Thyroid gland (tissue), 4 donors: ENCODE measurements at regions not wholly inside any gene's neighbourhood (a gene's known extent, or its start where the extent isn't known, plus 50 kb on each side); places are given as distances from the start of the nearest gene placed in this dataset.

ENCODE experiments used
- DNase-seq, 2 donors: peaks; one replicate each; pipeline ENCODE4 v3.0.0-alpha.2; 2019
- H3K27ac ChIP-seq, 3 donors: fragments of 200-600 bp; sonication (generic); 1 replicate in 2 of 3; 2 replicates in 1 of 3; pipeline ENCODE4 v1.5.1; 2016 to 2019; ENCODE audit warnings: mild to moderate bottlenecking in 1 of 3, moderate library complexity in 1 of 3
- H3K27me3 ChIP-seq: fragments of 200-600 bp; sonication (generic); one replicate; pipeline ENCODE4 v1.5.1; 2019
- H3K36me3 ChIP-seq, 2 donors: fragments of 200-600 bp; sonication (generic); one replicate each; pipeline ENCODE4 v1.5.1; 2016 to 2019
- H3K4me1 ChIP-seq, 2 donors: fragments of 200-600 bp; sonication (generic); one replicate each; pipeline ENCODE4 v1.5.1; 2017 to 2019
- H3K4me3 ChIP-seq, 3 donors: fragments of 200-600 bp; sonication (generic); replicated peaks in 1 of 3; 1 replicate in 2 of 3; 2 replicates in 1 of 3; pipeline ENCODE4 v1.5.1; 2016; ENCODE audit warnings: mild to moderate bottlenecking in 1 of 3
- H3K9me3 ChIP-seq: fragments of 200-600 bp; sonication (generic); one replicate; pipeline ENCODE4 v1.5.1; 2017
- CTCF ChIP-seq, 6 experiments: fragments of 200-600 bp in 3 of 6; fragments of 450-650 bp in 3 of 6; sonication (generic) in 3 of 6; IDR thresholded peaks; one replicate each; pipeline ENCODE4 v1.5.1; 2016 to 2019; ENCODE audit warnings: antibody characterized with exemption in 6 of 6, mild to moderate bottlenecking in 2 of 6, inconsistent platforms in 1 of 6, moderate library complexity in 1 of 6
- POLR2A ChIP-seq, 2 donors: fragments of 450-650 bp; IDR thresholded peaks; one replicate each; pipeline ENCODE4 v1.6.1; 2017; ENCODE audit warnings: antibody characterized with exemption in 2 of 2, mild to moderate bottlenecking in 2 of 2, moderate library complexity in 1 of 2
- WGBS, 2 donors: methylation state at CpG; one replicate each; pipeline ENCODE4 v1.1.5; 2017; 5-methylcytosine and 5-hydroxymethylcytosine counted together
- intact Hi-C: fragments of 100-400 bp; cut with DNase I; formaldehyde crosslinking; loops from one replicate; pipeline ENCODE4 v1.15.1; 2023

- DNase-seq = no peak
These were observed 130.2 kb downstream of the IFI44 start for GRCh38 chr1:78779831-78780230.

GRCh38 chr1:78787544-78787943 is 137.9 kb downstream of the IFI44 start:
- intact Hi-C loops = no loop called here

More at GRCh38 chr1:78779831-78780230, 130.2 kb downstream of the IFI44 start:
- no peaks in the 10 kb centered on the region for H3K4me1 ChIP-seq
- TF ChIP-seq POLR2A (IDR thresholded peaks at IDR 0.05) (no peak), CTCF (IDR thresholded peaks at IDR 0.05) (no peak)
- no peaks in the 10 kb centered on the region for H3K36me3 ChIP-seq
- no peak overlapping the region for H3K4me3 ChIP-seq
- intact Hi-C loops = no loop called here
- no peaks in the 10 kb centered on the region for H3K9me3 ChIP-seq
- H3K27me3 ChIP-seq = no peaks in the 10 kb centered on the region
- H3K27ac ChIP-seq = no peak overlapping the region
- 60 to 70% methylated on average over 2 of the region's 2 CpGs for WGBS, 2 donors

GRCh38 chr1:78790174-78790573 is 140.5 kb downstream of the IFI44 start:
- H3K9me3 ChIP-seq = no peaks in the 10 kb centered on the region
- no peaks in the 10 kb centered on the region for H3K36me3 ChIP-seq
- H3K27ac ChIP-seq = no peak overlapping the region
- no peak overlapping the region for H3K4me3 ChIP-seq
- H3K27me3 ChIP-seq = no peaks in the 10 kb centered on the region
- intact Hi-C loops = no loop called here
- TF ChIP-seq POLR2A (IDR thresholded peaks at IDR 0.05) (no peak), CTCF (IDR thresholded peaks at IDR 0.05) (no peak)
- 84 to 88% methylated on average over 3 of the region's 3 CpGs for WGBS, 2 donors
- no peak for DNase-seq
- H3K4me1 ChIP-seq = no peaks in the 10 kb centered on the region

More at GRCh38 chr1:78787544-78787943, 137.9 kb downstream of the IFI44 start:
- H3K4me3 ChIP-seq = no peak overlapping the region
- no peaks in the 10 kb centered on the region for H3K36me3 ChIP-seq
- no peaks in the 10 kb centered on the region for H3K4me1 ChIP-seq
- WGBS, 2 donors = 66 to 74% methylated on average over 2 of the region's 2 CpGs
- H3K9me3 ChIP-seq = no peaks in the 10 kb centered on the region
- DNase-seq = no peak
- TF ChIP-seq POLR2A (IDR thresholded peaks at IDR 0.05) = no peak
- no peak for TF ChIP-seq CTCF (IDR thresholded peaks at IDR 0.05)
- H3K27me3 ChIP-seq = no peaks in the 10 kb centered on the region
- no peak overlapping the region for H3K27ac ChIP-seq

- H3K9me3 ChIP-seq = no peaks in the 10 kb centered on the region
- no peaks in the 10 kb centered on the region for H3K36me3 ChIP-seq
- no peak for DNase-seq
- H3K27me3 ChIP-seq = no peaks in the 10 kb centered on the region
- H3K27ac ChIP-seq = no peak overlapping the region
- no peaks in the 10 kb centered on the region for H3K4me1 ChIP-seq
- intact Hi-C loops = no loop called here
- H3K4me3 ChIP-seq = no peak overlapping the region
- WGBS, 2 donors = 78% methylated on average over 1 of the region's 1 CpG
- no peak for TF ChIP-seq CTCF (IDR thresholded peaks at IDR 0.05)
- no peak for TF ChIP-seq POLR2A (IDR thresholded peaks at IDR 0.05)
These were observed 143.1 kb downstream of the IFI44 start for GRCh38 chr1:78792756-78793155.

GRCh38 chr1:78797108-78797781 is 147.6 kb downstream of the IFI44 start:
- Histone ChIP-seq H3K27ac (no peak overlapping the region), H3K36me3 (no peaks in the 10 kb centered on the region), H3K4me3 (no peak overlapping the region), H3K4me1 (no peaks in the 10 kb centered on the region), H3K9me3 (no peaks in the 10 kb centered on the region), H3K27me3 (no peaks in the 10 kb centered on the region)
- intact Hi-C loops = no loop called here
- DNase-seq = no peak
- no peak for TF ChIP-seq POLR2A (IDR thresholded peaks at IDR 0.05)
- 57 to 67% methylated on average over 3 of the region's 3 CpGs for WGBS, 2 donors
